OCI-LY7 (cell line): ENCODE measurements at regions not wholly inside any gene's neighbourhood (a gene's known extent, or its start where the extent isn't known, plus 50 kb on each side); places are given as distances from the start of the nearest gene placed in this dataset.

Experiments used
- BruUV-seq: library from RNA; stranded (reverse); fragments of 400-500 nt; replicated peaks from 2 replicates; lab custom pipeline; 2021; lab: Mats Ljungman, UMichigan
- CTCF ChIA-PET: fragments of 300-600 bp; sonication (Branson Sonifier 250); formaldehyde crosslinking; loops from one replicate; lab custom pipeline; 2022; ENCODE audit warnings: antibody characterized with exemption; ENCODE audit not compliant: unreplicated experiment; lab: Charles Lee
- POLR2A ChIA-PET: fragments of 300-600 bp; sonication (Branson Sonifier 250); formaldehyde crosslinking; loops from one replicate; lab custom pipeline; 2022; ENCODE audit warnings: antibody characterized with exemption; lab: Charles Lee
- DNase-seq: peaks from one replicate; pipeline ENCODE4 v3.0.0-alpha.2; 2015; ENCODE audit warnings: low spot score
- H2AFZ ChIP-seq: fragments of 200-600 bp; sonication (generic), shearing (Covaris generic); 2 replicates; pipeline ENCODE4 v1.6.1; 2014; ENCODE audit warnings: mild to moderate bottlenecking, antibody characterized with exemption, low read length, moderate library complexity
- H3K27ac ChIP-seq: fragments of 200-600 bp; sonication (generic); 2 replicates; pipeline ENCODE4 v1.5.1; 2014; ENCODE audit warnings: mixed run types, low read depth, mild to moderate bottlenecking, moderate library complexity, low read length, inconsistent platforms; ENCODE audit not compliant: poor library complexity, severe bottlenecking
- H3K36me3 ChIP-seq: fragments of 200-600 bp; sonication (generic); 2 replicates; pipeline ENCODE4 v1.6.1; 2014; ENCODE audit warnings: mild to moderate bottlenecking, antibody characterized with exemption, low read length, moderate library complexity, mixed read lengths; ENCODE audit not compliant: insufficient read depth
- H3K4me1 ChIP-seq: fragments of 200-600 bp; sonication (generic); 2 replicates; pipeline ENCODE4 v1.5.1; 2014; ENCODE audit warnings: mild to moderate bottlenecking, low read length; ENCODE audit not compliant: insufficient read depth, poor library complexity, severe bottlenecking
- H3K4me2 ChIP-seq: fragments of 200-600 bp; sonication (generic); 2 replicates; pipeline ENCODE4 v1.6.1; 2014; ENCODE audit warnings: mild to moderate bottlenecking, low read length
- H3K4me3 ChIP-seq: fragments of 200-600 bp; sonication (generic); 2 replicates; pipeline ENCODE4 v1.5.1; 2014; ENCODE audit warnings: mild to moderate bottlenecking, low read depth, low read length; ENCODE audit not compliant: poor library complexity, severe bottlenecking
- H3K79me2 ChIP-seq: fragments of 200-600 bp; sonication (generic); 2 replicates; pipeline ENCODE4 v1.6.1; 2016; ENCODE audit warnings: low read depth, mild to moderate bottlenecking, low read length, moderate library complexity, mixed read lengths; ENCODE audit not compliant: insufficient read depth
- H3K9me2 ChIP-seq: fragments of 200-600 bp; sonication (generic); 2 replicates; pipeline ENCODE4 v1.6.1; 2016; ENCODE audit warnings: mild to moderate bottlenecking, low read length, mixed read lengths; ENCODE audit not compliant: insufficient read depth
- H3K9me3 ChIP-seq: fragments of 200-600 bp; sonication (generic); 2 replicates; pipeline ENCODE4 v1.6.1; 2014; ENCODE audit warnings: mild to moderate bottlenecking, mixed run types, low read length, mixed read lengths
- H4K20me1 ChIP-seq: fragments of 200-600 bp; sonication (generic); 2 replicates; pipeline ENCODE4 v1.6.1; 2014; ENCODE audit warnings: mild to moderate bottlenecking, antibody characterized with exemption, low read length, moderate library complexity, mixed read lengths; ENCODE audit not compliant: insufficient read depth
- CTCF ChIP-seq: fragments of 200-600 bp; sonication (generic); conservative IDR thresholded peaks from 2 replicates; pipeline ENCODE4 v1.5.1; 2014; ENCODE audit warnings: mild to moderate bottlenecking, antibody characterized with exemption, low read length, moderate library complexity, mixed read lengths
- EZH2phosphoT487 ChIP-seq: fragments of 200-600 bp; sonication (generic); IDR thresholded peaks from 2 replicates; pipeline ENCODE4 v1.6.1; 2018; ENCODE audit warnings: low read depth, borderline replicate concordance, mild to moderate bottlenecking, mixed run types, antibody characterized with exemption, low read length, moderate library complexity, mixed read lengths
- intact Hi-C: fragments of 100-400 bp; cut with micrococcal nuclease; formaldehyde crosslinking; loops from one replicate; pipeline ENCODE4 v1.10.0; 2022; ENCODE audit not compliant: unreplicated experiment

- no TSS peak for BruUV-seq
- intact Hi-C loops, result no loop called here
- H3K9me2 ChIP-seq, result no peaks in the 10 kb centered on the region
- H3K36me3 ChIP-seq, result no peaks in the 10 kb centered on the region
- no peaks in the 10 kb centered on the region for H4K20me1 ChIP-seq
- DNase-seq, result no peak
- H3K79me2 ChIP-seq, result no peaks in the 10 kb centered on the region
- no peak overlapping the region for H3K27ac ChIP-seq
- ChIA-PET POLR2A (interaction anchor here (1.4 kb wide), 1 partner anchor 56 kb away, joined by 3 read pairs; no protein-coding TSS in a partner anchor), CTCF (no interaction called here)
- H2AFZ ChIP-seq, result peak overlapping the region; percentile 79
- TF ChIP-seq CTCF (no peak), EZH2phosphoT487 (no peak)
- H3K4me2 ChIP-seq, result no peak overlapping the region
- H3K4me1 ChIP-seq, result peaks cover 3% of the 10 kb centered on the region
- H3K4me3 ChIP-seq, result no peak overlapping the region
- H3K9me3 ChIP-seq, result no peaks in the 10 kb centered on the region
Measured at GRCh38 chr7:142383841-142384492, 126.1 kb upstream of the PRSS58 start.

GRCh38 chr7:142381727-142382390 is 124.0 kb upstream of the PRSS58 start:
- Histone ChIP-seq H3K79me2 (no peaks in the 10 kb centered on the region), H4K20me1 (no peaks in the 10 kb centered on the region), H3K4me2 (no peak overlapping the region), H2AFZ (no peak overlapping the region), H3K9me2 (no peaks in the 10 kb centered on the region), H3K36me3 (no peaks in the 10 kb centered on the region), H3K9me3 (no peaks in the 10 kb centered on the region), H3K4me1 (peaks cover 3% of the 10 kb centered on the region), H3K27ac (no peak overlapping the region), H3K4me3 (no peak overlapping the region)
- intact Hi-C loops, result no loop called here
- no peak for DNase-seq
- no TSS peak for BruUV-seq
- TF ChIP-seq CTCF, result no peak
- ChIA-PET POLR2A (no interaction called here), CTCF (no interaction called here)

GRCh38 chr7:142380069-142380468 is 122.2 kb upstream of the PRSS58 start:
- ChIA-PET CTCF (no interaction called here), POLR2A (interaction anchor here (0.7 kb wide), 1 partner anchor 156 kb away, joined by 3 read pairs; no protein-coding TSS in a partner anchor)
- no TSS peak for BruUV-seq
- Histone ChIP-seq H3K79me2 (no peaks in the 10 kb centered on the region), H3K9me2 (no peaks in the 10 kb centered on the region), H2AFZ (no peak overlapping the region), H3K4me1 (no peaks in the 10 kb centered on the region), H3K4me3 (no peak overlapping the region), H3K9me3 (no peaks in the 10 kb centered on the region), H3K27ac (no peak overlapping the region), H4K20me1 (no peaks in the 10 kb centered on the region), H3K36me3 (no peaks in the 10 kb centered on the region), H3K4me2 (no peak overlapping the region)
- intact Hi-C loops, result no loop called here
- TF ChIP-seq EZH2phosphoT487 (no peak), CTCF (no peak)
- no peak for DNase-seq
